T47D (cell line): ENCODE measurements at regions not wholly inside any gene's neighbourhood (a gene's known extent, or its start where the extent isn't known, plus 50 kb on each side); places are given as distances from the start of the nearest gene placed in this dataset.

Source experiments
- DNase-seq, 2 experiments: peaks; one replicate each; pipeline versions ENCODE4 v3.0.0 to v3.0.0-alpha.2; 2011 to 2012; ENCODE audit warnings: low read depth in 1 of 2, low spot score in 1 of 2
- JUND ChIP-seq: IDR thresholded peaks from 2 replicates; pipeline ENCODE4 v1.6.1; 2012; ENCODE audit warnings: low read depth
- in situ Hi-C: cut with HindIII; loops from 2 replicates; pipeline ENCODE4 v1.10.0; 2016; ENCODE audit warnings: low sequenced_read_pairs, low pct_unique_long_range_greater_than_20kb

DNA sequence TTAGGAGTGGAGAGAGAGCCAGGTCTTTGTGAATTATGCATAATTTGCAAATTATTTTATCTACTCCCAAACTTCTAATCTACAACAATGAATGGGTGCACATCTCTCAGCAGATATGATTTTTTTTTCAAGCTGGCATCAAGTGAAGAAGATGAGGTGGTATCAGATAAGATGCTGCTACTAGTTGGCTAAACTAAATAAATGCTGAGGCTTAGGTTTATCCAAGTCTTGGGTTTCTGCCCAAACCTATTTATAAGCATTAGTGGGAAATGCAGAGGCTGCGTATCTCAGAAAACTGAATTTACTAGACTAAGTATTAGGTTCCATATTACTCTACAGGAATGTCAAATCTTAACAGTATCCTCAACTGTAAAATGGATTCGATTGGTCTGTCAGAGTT is 703.0 kb upstream of the CELF2 start:
- DNase-seq = no peak
- in situ Hi-C loops = no loop called here
- TF ChIP-seq JUND = no peak

DNA sequence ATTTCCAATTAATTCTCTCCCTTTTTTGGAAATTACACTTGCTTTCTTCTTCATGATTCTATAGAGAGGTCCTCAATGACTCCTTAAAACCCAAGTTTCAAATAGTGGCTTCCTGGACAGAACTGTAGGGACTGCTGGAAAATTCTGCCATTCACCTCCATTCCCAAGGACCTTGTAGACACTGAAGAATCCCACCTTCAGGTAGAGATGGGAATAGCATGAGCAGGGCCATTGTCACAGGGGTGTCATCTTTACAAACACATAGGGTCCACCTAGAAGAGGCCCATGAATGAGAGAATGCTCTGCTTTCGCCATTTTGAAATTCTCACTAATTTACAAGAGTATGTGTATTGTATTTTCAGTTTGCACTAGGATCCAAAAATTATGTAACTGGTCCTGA is 701.7 kb upstream of the CELF2 start:
- in situ Hi-C loops = no loop called here
- TF ChIP-seq JUND = no peak
- DNase-seq = no peak

DNA sequence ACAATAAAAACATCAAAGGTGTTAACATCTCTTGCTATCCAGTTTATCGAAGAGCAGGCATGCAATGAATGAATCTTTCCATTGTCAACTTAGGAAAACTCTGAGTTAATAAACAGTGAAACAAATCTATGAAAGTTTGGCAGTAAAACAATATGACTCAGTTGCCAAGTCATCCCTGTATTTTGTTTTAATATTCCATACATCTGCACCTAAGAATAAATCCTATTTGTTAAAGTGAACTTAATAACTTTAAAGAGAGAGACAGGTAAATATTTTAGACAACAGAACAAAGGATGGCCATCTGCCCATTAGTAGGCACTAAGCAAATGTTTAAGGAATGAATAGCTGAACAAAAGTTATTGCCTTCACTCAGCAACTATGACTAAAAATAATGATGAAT is 700.5 kb upstream of the CELF2 start:
- no peak for DNase-seq
- in situ Hi-C loops = no loop called here
- no peak for TF ChIP-seq JUND

DNA sequence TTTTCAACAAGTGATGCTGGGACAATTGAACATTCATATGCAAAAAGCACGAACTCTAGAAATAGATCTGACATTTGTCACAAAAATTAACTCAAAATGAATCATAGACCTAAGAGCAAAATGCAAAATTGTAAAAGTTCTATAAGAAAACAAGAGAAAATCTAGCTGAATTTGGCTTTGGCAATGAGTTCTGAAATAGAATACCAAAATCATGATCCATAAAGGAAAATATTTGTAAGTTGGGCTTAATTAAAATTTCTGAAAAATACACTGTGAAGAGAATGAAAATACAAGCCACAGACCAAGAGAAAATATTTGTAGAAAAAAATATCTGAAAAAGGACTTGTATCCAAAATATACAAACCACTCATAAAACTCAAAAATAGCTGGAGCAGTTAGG is 698.8 kb upstream of the CELF2 start:
- no peak for TF ChIP-seq JUND
- DNase-seq = no peak
- in situ Hi-C loops = no loop called here

DNA sequence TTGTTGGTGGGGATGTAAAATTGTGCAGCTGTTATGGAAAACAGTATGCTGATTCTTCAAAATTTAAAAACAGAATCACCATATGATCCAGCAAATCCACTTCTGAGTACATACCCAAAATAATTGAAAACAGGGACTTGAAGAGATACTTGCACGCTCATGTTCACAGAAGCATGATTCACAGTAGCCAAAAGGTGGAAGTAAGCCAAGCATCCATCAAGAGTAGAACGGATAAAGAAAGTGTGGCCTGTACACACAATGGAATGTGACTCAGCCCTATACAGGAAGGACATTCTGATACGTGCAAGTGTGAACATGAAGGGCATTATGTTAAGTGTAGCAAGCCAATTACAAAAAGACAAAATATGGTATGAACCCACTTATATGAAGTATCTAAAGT is 696.7 kb upstream of the CELF2 start:
- no peak for TF ChIP-seq JUND
- in situ Hi-C loops = no loop called here
- DNase-seq = no peak

DNA sequence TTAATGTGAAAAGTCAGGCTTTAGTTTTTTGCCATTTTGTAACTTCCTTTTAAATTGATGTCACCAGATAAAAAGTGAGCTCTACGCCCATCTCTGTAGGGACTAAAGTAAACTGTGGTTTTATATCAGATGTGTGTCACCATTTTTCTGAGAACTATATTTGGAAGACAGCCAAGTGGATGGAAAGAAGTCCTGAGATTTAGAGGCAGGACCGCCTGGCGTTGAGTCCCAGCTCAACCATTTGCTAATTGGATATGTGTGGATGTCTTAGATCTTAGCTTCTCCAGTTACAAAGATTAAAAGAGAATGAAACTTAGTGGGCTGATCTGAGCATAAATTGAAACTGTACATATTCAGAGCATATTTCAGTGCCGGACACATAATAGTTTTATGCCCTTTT is 691.6 kb upstream of the CELF2 start:
- TF ChIP-seq JUND = no peak
- in situ Hi-C loops = no loop called here
- DNase-seq = no peak

DNA sequence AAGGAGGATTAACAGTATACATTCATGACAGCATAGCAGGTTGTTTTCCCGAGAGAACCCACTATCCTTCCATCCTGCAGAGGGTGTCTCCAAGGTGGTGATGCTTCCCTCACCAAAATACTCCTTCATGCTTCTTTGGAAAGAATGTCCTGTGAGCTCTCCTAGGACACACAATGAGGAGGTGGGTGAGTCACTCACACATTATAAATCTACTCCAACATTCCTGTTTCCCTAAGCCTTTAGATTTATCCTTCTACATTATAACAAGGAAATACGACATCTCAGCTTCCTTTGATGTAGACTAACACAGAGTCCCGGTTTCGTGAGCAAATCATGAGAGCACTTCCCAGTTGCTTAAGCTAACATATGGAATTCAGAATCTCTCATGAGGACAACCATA is 689.7 kb upstream of the CELF2 start:
- no peak for TF ChIP-seq JUND
- DNase-seq = no peak
- in situ Hi-C loops = no loop called here

DNA sequence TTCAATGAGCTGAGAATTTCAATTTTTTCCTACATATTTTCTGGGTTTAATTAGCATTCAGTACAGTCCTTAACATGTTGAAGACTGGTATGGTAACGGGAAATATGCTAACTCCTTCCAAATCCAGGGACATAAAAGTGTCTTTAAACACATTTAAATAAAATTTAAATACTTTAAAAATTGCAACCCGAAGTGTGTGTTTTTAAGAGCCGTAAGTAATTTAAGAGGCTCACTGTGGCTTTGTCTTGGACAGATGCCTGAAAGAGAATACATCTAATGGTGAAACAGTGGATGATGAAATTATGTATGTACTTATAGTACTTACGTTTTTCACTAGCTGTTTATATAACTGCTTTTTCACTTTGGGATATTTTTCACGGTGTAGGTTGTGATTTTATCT is 687.3 kb upstream of the CELF2 start:
- no peak for DNase-seq
- TF ChIP-seq JUND = no peak
- in situ Hi-C loops = no loop called here

DNA sequence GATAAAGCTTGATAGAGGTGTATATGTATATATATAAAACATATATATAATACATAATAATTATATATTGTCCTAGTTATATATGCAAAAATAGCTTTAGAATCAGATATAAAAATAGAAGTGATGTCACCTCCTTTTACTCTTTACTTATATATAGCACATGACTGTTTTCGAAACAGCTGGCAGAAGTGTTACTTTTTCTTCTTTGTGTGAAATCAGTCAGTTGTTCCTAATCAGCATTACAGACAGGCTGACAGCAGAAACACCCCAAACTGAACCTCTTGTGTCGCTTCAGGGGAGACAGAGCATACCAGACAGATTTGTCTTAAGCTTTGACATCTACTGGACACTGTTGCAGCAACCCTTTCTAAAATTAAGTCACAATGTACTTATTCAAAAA is 684.9 kb upstream of the CELF2 start:
- in situ Hi-C loops = no loop called here
- no peak for DNase-seq
- TF ChIP-seq JUND = no peak

DNA sequence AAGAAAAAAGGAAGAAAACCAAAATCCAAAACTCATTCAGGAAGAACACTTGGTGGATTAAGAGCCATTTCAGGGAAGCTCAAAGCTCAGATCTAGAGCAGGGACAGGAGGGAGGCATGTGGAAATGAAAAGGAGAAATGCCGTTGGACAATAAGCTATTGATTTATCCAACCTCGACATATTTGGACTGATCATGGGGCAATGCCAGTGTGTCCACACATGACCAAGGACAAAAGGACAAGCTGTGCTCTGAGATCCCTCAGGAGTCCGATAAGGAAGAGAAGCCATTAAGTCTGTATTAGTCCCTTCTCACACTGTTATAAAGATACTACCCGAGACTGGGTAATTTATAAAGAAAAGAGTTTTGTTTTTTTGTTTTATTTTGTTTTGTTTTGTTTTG is 684.0 kb upstream of the CELF2 start:
- no peak for DNase-seq
- TF ChIP-seq JUND = no peak
- in situ Hi-C loops = no loop called here

DNA sequence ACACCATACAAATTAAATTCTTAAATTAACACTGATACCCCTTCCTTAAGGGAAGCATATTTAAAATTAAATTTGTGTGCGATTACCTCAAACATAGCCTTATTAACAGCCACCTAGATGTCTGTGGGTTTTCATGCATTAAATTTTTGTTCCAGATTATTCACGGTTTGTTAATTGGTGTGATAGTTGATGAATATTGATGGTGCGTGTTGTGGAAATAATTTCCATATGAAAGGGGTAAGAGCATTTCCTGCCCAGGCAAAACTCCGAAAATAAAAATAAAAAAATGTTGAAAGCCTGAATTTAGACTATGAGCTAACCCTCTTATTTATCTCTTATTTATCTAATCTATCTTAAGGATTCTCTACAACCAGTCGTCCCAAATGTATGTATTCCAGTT is 679.3 kb upstream of the CELF2 start:
- in situ Hi-C loops = no loop called here
- no peak for TF ChIP-seq JUND
- no peak for DNase-seq

DNA sequence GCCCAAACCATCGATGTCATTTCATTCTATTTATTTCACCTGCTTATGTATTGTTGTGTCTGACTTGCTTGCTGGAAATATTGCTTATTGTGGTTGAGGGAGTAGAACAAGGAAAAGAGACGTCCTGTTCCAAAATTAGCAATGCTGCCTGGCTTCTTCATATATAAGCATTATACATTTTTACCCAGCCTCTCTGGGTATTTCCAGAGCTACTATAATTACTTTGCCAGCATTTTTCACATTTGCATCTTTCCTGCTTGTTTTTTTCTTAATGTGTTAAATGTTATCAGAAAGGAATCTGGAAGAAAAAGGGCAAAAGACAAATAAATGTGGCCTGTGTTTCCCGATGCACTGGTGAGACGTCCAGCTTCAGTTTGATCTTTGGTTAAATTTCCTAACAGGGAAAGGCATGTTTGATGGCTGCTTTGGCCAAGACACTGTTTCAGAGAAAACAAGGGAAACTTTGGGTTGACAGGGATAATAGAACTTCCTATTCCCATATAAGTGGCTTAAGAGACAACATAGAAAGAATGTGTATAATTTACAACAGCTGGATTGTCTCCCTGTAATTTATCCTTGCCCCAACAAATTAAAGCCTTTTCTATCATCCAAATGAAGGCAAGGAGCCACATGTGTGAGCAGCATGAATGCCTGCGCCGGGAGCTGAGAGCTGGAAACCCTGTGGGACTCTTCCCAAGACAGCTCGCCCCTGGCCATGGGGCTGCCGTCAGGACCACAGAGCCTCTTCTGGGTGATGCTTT is 671.1 kb upstream of the CELF2 start:
- in situ Hi-C loops = no loop called here
- no peak for TF ChIP-seq JUND
- no peak for DNase-seq

DNA sequence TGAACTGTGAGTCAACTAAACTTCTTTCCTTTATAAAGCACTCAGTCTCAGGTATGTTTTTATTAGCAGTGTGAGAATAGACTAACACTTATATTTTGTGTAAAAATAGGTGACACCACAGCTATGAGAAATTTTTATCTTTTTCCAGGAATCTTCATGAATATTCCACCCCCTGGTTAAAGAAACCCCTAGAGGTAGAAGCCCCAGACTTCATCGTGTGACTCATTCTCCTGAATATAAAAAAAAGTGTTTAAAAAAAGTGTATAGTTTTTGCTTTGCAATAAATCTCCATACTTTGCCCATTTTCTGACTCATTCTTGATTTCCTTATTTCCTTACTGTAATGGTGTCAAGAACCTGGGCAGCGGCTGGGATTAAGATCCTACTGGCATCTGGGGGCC is 667.6 kb upstream of the CELF2 start:
- in situ Hi-C loops = no loop called here

DNA sequence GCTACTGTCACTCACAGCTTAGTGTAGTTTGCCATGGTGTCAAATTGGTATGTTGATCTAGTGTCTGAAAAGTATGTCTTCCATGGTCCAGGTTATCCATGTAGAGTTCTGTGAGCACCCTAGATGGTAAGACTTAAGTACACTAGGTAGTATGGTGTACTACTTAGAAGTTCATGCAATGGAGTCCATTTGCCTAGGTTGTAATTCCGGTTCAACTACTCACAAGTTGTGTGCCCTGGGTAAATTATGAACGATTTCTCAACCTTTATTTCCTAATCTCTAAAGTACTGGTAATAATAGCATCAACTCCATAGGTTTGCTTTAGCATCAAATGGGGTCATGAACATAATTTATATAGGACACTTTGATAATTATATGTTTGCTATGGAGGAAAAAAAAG is 666.2 kb upstream of the CELF2 start:
- no peak for DNase-seq
- in situ Hi-C loops = no loop called here
- TF ChIP-seq JUND = no peak

More for the DNA sequence above, 667.6 kb upstream of the CELF2 start:
- no peak for TF ChIP-seq JUND
- DNase-seq = no peak
